ENCODE measurements at regions not wholly inside any gene's neighbourhood (a gene's known extent, or its start where the extent isn't known, plus 50 kb on each side); places are given as distances from the start of the nearest gene placed in this dataset.

DNA sequence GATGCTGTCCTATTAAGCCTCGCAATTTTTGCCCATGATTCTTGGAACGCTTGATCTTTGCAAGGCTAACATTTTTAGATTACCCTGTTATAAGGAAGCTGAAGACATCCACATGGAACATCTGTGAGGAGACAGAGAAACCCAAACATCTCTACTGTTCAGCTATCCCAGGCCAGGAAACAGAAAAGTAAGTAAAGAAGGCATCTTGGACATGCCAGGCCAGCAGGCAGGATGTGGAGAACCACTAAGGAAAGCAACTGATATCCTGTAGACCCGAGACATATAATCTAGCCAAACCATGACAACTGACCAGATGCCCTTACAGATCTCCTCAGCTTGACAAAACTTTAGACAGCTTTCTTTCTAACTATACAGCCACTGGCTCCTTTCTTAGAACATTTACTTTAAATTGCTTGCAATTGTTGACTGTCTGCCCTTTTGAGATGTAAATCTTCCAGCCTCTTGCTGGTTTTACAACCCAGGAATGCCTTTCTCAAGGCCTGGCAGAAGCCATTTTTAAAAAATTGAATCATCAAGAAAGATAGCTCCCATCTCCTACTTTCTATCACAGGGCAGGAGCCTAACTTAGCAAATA is 255.8 kb upstream of the DACH1 start:
- DNase-seq (ENCODE audit: low read depth): no peak
- TF ChIP-seq POLR2A (IDR thresholded peaks at IDR 0.05; ENCODE audit: extremely low read depth, insufficient read length): no peak
- TF ChIP-seq, protein P1, sequence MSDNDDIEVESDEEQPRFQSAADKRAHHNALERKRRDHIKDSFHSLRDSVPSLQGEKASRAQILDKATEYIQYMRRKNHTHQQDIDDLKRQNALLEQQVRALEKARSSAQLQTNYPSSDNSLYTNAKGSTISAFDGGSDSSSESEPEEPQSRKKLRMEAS (IDR thresholded peaks at IDR 0.05; ENCODE audit: low read depth, low read length): no peak
- no peak for TF ChIP-seq MYC (IDR thresholded peaks at IDR 0.05; ENCODE audit: low read depth, low read length)
- TF ChIP-seq, protein P2, sequence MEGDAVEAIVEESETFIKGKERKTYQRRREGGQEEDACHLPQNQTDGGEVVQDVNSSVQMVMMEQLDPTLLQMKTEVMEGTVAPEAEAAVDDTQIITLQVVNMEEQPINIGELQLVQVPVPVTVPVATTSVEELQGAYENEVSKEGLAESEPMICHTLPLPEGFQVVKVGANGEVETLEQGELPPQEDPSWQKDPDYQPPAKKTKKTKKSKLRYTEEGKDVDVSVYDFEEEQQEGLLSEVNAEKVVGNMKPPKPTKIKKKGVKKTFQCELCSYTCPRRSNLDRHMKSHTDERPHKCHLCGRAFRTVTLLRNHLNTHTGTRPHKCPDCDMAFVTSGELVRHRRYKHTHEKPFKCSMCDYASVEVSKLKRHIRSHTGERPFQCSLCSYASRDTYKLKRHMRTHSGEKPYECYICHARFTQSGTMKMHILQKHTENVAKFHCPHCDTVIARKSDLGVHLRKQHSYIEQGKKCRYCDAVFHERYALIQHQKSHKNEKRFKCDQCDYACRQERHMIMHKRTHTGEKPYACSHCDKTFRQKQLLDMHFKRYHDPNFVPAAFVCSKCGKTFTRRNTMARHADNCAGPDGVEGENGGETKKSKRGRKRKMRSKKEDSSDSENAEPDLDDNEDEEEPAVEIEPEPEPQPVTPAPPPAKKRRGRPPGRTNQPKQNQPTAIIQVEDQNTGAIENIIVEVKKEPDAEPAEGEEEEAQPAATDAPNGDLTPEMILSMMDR (IDR thresholded peaks at IDR 0.05; ENCODE audit: low read depth, low read length): no peak
- no peak overlapping the region for H3K4me3 ChIP-seq (ENCODE audit: low read depth, low read length)

DNA sequence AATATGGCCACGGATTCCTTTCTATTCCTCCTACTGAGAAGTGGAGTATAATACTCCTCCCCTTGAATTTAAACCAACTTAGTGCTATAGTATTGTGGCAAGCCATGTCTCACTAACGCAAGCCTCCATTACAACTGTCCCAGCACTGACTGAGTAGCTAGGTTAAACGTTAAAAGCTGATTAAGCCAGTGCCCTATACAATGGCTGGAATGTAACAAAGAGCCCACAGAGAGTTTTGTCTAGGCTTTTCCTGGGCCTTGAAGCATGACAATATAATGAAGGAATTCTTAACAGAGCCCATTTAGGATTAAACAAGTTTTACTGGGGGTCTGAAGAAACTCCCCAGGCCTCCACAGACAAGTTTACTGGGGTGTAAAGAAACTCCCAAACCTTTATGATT is 254.5 kb upstream of the DACH1 start:
- no peak for TF ChIP-seq POLR2A (IDR thresholded peaks at IDR 0.05; ENCODE audit: extremely low read depth, insufficient read length)
- TF ChIP-seq MYC (IDR thresholded peaks at IDR 0.05; ENCODE audit: low read depth, low read length): no peak
- TF ChIP-seq, protein P2 (IDR thresholded peaks at IDR 0.05; ENCODE audit: low read depth, low read length): no peak
- TF ChIP-seq, protein P1 (IDR thresholded peaks at IDR 0.05; ENCODE audit: low read depth, low read length): no peak
- no peak overlapping the region for H3K4me3 ChIP-seq (ENCODE audit: low read depth, low read length)
- DNase-seq (ENCODE audit: low read depth): no peak

DNA sequence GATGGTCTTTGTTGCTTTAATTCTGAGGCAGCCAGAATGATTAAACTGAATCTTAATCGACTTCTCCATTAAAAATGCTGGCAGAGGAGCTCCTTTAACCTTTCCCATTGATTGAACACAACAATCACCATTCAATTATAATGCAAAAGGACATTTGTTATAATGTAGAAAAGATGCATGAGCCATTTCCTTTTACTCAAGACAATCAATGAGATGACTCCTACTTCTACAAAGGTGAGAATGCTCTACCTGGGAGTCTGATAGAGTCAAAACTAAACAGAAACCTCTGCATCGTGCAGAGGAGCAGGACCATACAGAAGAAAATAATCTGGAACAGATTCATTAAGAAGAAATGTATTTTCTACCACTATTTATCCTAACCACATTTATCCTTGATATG is 253.6 kb upstream of the DACH1 start:
- TF ChIP-seq MYC (IDR thresholded peaks at IDR 0.05; ENCODE audit: low read depth, low read length) (no peak), POLR2A (IDR thresholded peaks at IDR 0.05; ENCODE audit: extremely low read depth, insufficient read length) (no peak)
- TF ChIP-seq, protein P1 (IDR thresholded peaks at IDR 0.05; ENCODE audit: low read depth, low read length): no peak
- TF ChIP-seq, protein P2 (IDR thresholded peaks at IDR 0.05; ENCODE audit: low read depth, low read length): no peak
- H3K4me3 ChIP-seq (ENCODE audit: low read depth, low read length): no peak overlapping the region
- DNase-seq (ENCODE audit: low read depth): no peak

DNA sequence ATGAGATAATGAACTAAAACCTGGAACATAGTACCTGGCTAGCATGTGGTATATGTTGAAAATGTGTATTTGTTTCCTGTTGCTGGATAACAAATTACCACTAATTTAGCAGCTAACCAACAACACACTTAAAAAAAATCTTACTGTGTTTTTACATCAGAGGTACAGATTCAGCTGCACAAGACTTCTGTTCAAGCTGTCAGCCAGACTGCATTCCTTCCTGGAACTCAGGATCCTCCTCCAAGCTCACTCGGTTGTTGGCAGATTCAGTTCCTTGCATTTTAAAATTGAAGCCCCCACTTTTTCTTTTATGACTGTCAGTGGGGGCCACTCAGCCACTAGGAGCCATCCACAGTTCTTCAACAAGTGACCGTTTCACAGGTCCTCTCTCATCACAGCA is 246.9 kb upstream of the DACH1 start:
- TF ChIP-seq, protein P1 (IDR thresholded peaks at IDR 0.05; ENCODE audit: low read depth, low read length): no peak
- no peak for TF ChIP-seq MYC (IDR thresholded peaks at IDR 0.05; ENCODE audit: low read depth, low read length)
- TF ChIP-seq, protein P2 (IDR thresholded peaks at IDR 0.05; ENCODE audit: low read depth, low read length): no peak
- H3K4me3 ChIP-seq (ENCODE audit: low read depth, low read length): no peak overlapping the region
- DNase-seq (ENCODE audit: low read depth): no peak

DNA sequence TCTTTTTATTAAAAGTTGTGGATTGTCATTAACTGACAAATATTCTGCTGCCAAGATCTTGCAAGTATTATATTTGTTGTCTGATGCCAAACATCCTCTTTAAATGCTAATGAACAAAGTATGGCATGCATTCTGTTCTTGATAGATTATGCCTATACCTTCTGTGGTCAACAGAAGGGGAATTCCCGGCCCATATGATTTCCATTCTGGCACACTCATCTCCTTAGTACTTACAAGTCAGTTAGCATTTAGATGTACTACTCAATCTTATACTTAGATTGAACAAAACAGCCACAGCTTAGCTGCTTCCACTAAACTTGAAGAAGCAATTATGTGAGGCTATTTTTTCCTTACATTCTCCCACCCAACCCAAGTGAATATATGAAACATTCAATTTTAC is 246.1 kb upstream of the DACH1 start:
- no peak for DNase-seq (ENCODE audit: low read depth)
- TF ChIP-seq POLR2A (IDR thresholded peaks at IDR 0.05; ENCODE audit: extremely low read depth, insufficient read length): no peak
- no peak for TF ChIP-seq MYC (IDR thresholded peaks at IDR 0.05; ENCODE audit: low read depth, low read length)
- TF ChIP-seq, protein P1 (IDR thresholded peaks at IDR 0.05; ENCODE audit: low read depth, low read length): no peak
- TF ChIP-seq, protein P2 (IDR thresholded peaks at IDR 0.05; ENCODE audit: low read depth, low read length): no peak
- no peak overlapping the region for H3K4me3 ChIP-seq (ENCODE audit: low read depth, low read length)
